H1 (cell line): ENCODE measurements at regions not wholly inside any gene's neighbourhood (a gene's known extent, or its start where the extent isn't known, plus 50 kb on each side); places are given as distances from the start of the nearest gene placed in this dataset.

ENCODE experiments used
- HDAC6 ChIP-seq: IDR thresholded peaks from one replicate; pipeline ENCODE4 v1.7.1; 2012; ENCODE audit warnings: low read depth, mild to moderate bottlenecking, inconsistent platforms, low read length, moderate library complexity
- POU5F1 ChIP-seq: IDR thresholded peaks from 2 replicates; pipeline ENCODE4 v1.6.1; 2011; ENCODE audit warnings: low read depth, mild to moderate bottlenecking, low read length, moderate library complexity
- TF ChIP-seq, protein P1 (sequence below): fragments of 300-600 bp; sonication (generic); IDR thresholded peaks from 2 replicates; pipeline ENCODE4 v1.7.1; 2012; ENCODE audit warnings: low read length, moderate library complexity, mild to moderate bottlenecking, inconsistent platforms; ENCODE audit not compliant: insufficient replicate concordance
- TF ChIP-seq, protein P2 (sequence below): IDR thresholded peaks from 2 replicates; pipeline ENCODE4 v1.6.1; 2011; ENCODE audit warnings: low read length, improper control_type of control experiment

DNA sequence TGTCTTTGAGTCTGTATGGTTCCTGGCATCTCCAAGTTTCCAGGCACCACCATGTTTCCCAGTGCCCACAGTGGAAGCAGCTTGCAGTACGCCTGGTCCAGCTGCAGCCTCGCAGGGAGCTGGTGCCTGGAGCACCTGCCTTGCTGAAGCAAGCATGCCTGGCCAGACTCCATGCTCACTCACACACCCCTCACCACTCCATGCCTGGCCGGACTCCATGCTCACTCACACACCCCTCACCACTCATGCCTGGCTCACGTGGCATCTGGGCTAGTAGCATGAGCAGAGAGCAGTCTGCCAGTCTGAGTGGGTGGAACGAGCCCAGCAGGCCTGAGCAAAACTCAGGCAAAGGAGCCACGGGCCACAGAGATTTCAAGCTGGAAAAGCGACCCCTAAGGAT lies 214.3 kb downstream of the TFAP2C start (continued):
- TF ChIP-seq, protein P1, sequence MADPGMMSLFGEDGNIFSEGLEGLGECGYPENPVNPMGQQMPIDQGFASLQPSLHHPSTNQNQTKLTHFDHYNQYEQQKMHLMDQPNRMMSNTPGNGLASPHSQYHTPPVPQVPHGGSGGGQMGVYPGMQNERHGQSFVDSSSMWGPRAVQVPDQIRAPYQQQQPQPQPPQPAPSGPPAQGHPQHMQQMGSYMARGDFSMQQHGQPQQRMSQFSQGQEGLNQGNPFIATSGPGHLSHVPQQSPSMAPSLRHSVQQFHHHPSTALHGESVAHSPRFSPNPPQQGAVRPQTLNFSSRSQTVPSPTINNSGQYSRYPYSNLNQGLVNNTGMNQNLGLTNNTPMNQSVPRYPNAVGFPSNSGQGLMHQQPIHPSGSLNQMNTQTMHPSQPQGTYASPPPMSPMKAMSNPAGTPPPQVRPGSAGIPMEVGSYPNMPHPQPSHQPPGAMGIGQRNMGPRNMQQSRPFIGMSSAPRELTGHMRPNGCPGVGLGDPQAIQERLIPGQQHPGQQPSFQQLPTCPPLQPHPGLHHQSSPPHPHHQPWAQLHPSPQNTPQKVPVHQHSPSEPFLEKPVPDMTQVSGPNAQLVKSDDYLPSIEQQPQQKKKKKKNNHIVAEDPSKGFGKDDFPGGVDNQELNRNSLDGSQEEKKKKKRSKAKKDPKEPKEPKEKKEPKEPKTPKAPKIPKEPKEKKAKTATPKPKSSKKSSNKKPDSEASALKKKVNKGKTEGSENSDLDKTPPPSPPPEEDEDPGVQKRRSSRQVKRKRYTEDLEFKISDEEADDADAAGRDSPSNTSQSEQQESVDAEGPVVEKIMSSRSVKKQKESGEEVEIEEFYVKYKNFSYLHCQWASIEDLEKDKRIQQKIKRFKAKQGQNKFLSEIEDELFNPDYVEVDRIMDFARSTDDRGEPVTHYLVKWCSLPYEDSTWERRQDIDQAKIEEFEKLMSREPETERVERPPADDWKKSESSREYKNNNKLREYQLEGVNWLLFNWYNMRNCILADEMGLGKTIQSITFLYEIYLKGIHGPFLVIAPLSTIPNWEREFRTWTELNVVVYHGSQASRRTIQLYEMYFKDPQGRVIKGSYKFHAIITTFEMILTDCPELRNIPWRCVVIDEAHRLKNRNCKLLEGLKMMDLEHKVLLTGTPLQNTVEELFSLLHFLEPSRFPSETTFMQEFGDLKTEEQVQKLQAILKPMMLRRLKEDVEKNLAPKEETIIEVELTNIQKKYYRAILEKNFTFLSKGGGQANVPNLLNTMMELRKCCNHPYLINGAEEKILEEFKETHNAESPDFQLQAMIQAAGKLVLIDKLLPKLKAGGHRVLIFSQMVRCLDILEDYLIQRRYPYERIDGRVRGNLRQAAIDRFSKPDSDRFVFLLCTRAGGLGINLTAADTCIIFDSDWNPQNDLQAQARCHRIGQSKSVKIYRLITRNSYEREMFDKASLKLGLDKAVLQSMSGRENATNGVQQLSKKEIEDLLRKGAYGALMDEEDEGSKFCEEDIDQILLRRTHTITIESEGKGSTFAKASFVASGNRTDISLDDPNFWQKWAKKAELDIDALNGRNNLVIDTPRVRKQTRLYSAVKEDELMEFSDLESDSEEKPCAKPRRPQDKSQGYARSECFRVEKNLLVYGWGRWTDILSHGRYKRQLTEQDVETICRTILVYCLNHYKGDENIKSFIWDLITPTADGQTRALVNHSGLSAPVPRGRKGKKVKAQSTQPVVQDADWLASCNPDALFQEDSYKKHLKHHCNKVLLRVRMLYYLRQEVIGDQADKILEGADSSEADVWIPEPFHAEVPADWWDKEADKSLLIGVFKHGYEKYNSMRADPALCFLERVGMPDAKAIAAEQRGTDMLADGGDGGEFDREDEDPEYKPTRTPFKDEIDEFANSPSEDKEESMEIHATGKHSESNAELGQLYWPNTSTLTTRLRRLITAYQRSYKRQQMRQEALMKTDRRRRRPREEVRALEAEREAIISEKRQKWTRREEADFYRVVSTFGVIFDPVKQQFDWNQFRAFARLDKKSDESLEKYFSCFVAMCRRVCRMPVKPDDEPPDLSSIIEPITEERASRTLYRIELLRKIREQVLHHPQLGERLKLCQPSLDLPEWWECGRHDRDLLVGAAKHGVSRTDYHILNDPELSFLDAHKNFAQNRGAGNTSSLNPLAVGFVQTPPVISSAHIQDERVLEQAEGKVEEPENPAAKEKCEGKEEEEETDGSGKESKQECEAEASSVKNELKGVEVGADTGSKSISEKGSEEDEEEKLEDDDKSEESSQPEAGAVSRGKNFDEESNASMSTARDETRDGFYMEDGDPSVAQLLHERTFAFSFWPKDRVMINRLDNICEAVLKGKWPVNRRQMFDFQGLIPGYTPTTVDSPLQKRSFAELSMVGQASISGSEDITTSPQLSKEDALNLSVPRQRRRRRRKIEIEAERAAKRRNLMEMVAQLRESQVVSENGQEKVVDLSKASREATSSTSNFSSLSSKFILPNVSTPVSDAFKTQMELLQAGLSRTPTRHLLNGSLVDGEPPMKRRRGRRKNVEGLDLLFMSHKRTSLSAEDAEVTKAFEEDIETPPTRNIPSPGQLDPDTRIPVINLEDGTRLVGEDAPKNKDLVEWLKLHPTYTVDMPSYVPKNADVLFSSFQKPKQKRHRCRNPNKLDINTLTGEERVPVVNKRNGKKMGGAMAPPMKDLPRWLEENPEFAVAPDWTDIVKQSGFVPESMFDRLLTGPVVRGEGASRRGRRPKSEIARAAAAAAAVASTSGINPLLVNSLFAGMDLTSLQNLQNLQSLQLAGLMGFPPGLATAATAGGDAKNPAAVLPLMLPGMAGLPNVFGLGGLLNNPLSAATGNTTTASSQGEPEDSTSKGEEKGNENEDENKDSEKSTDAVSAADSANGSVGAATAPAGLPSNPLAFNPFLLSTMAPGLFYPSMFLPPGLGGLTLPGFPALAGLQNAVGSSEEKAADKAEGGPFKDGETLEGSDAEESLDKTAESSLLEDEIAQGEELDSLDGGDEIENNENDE: no peak
- TF ChIP-seq HDAC6 (no peak), POU5F1 (no peak)
- TF ChIP-seq, protein P2, sequence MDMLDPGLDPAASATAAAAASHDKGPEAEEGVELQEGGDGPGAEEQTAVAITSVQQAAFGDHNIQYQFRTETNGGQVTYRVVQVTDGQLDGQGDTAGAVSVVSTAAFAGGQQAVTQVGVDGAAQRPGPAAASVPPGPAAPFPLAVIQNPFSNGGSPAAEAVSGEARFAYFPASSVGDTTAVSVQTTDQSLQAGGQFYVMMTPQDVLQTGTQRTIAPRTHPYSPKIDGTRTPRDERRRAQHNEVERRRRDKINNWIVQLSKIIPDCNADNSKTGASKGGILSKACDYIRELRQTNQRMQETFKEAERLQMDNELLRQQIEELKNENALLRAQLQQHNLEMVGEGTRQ: no peak
